Breast epithelium (tissue), 3 donors: ENCODE measurements at regions not wholly inside any gene's neighbourhood (a gene's known extent, or its start where the extent isn't known, plus 50 kb on each side); places are given as distances from the start of the nearest gene placed in this dataset.
A peak's percentile ranks its signal among the peaks of the same experiment; 100 is the strongest.

ENCODE experiments used
- POLR2A ChIP-seq: fragments of 450-650 bp; IDR thresholded peaks from one replicate; pipeline ENCODE4 v1.6.1; 2016; ENCODE audit warnings: antibody characterized with exemption, mild to moderate bottlenecking, moderate library complexity
- TF ChIP-seq, protein P1 (sequence below), 3 donors: fragments of 450-650 bp; IDR thresholded peaks; one replicate each; pipeline ENCODE4 v1.5.1; 2016 to 2017; ENCODE audit warnings: antibody characterized with exemption in 3 of 3, mild to moderate bottlenecking in 3 of 3, moderate library complexity in 3 of 3

DNA sequence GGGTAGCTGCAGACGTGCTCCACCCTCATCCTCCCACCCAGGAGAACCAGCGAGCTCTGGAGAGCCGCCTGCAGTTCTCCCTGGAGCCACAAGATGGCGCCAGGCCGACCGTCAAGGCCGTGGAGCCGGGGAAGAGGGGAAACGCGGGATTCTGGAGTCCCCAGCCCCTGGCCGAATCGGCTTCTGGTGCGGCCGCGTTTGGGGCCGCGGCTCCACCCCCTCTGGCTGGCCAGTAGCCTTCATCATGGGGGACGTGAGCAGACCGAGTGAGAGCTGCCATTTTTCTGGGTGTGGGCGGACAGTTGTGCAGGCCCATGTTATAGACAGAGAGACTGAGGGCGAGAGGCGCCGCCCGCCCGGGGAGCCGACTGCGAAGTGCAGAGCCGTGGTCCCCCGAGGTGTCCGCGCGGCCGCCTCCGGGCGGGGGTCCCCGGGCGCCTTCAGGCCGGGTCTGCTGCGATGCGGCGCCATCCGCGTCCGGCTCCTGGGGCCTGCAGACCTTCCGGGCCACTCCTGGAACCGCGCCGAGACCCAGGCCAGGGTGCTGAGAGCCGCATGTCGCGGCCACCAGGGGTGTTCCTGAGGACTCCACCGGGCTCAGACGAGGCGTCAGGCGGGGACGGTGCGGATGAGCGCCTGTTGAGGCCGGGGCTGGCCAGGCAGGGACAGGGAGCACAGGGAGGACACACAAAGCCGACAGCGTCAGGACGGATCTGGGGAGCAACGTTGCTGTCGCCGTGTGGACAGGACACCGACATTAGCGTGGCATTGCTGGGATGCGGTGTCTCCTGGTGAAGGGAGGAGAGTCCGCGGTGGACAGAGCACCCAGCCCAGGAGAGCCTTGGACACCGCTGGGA is 418.2 kb upstream of the HS6ST1 start:
- TF ChIP-seq, protein P1, sequence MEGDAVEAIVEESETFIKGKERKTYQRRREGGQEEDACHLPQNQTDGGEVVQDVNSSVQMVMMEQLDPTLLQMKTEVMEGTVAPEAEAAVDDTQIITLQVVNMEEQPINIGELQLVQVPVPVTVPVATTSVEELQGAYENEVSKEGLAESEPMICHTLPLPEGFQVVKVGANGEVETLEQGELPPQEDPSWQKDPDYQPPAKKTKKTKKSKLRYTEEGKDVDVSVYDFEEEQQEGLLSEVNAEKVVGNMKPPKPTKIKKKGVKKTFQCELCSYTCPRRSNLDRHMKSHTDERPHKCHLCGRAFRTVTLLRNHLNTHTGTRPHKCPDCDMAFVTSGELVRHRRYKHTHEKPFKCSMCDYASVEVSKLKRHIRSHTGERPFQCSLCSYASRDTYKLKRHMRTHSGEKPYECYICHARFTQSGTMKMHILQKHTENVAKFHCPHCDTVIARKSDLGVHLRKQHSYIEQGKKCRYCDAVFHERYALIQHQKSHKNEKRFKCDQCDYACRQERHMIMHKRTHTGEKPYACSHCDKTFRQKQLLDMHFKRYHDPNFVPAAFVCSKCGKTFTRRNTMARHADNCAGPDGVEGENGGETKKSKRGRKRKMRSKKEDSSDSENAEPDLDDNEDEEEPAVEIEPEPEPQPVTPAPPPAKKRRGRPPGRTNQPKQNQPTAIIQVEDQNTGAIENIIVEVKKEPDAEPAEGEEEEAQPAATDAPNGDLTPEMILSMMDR (IDR thresholded peaks at IDR 0.05): peak; percentile 81 to 90 (median 89)
- no peak for TF ChIP-seq POLR2A
